Inferior parietal cortex (tissue), 1 donor: ENCODE measurements at regions not wholly inside any gene's neighbourhood (a gene's known extent, or its start where the extent isn't known, plus 50 kb on each side); places are given as distances from the start of the nearest gene placed in this dataset.

ENCODE experiments used
- DNase-seq: peaks from one replicate; pipeline ENCODE4 v3.0.0-alpha.2; 2016; ENCODE audit errors: extremely low spot score

DNA sequence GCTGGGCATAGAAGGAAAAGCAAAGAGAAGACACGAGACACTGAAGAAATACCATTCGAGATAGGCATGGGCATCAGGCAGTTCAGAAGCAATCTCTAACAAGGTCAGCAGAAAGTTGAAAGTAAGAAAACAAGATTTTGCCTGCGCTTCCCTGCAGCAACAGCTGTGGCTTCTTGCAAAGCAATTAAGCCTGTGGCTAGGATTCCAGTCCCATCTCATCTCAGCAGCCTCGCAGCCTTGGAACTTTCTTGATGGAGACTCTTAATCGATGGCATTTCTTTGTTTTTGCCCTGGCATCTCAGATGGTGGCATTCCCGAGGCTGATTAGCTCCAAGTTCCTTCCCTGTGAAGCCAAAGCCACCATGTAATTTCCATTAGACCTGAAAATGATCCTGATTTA lies 64.6 kb upstream of the SPAG17 start:
- DNase-seq = no peak

DNA sequence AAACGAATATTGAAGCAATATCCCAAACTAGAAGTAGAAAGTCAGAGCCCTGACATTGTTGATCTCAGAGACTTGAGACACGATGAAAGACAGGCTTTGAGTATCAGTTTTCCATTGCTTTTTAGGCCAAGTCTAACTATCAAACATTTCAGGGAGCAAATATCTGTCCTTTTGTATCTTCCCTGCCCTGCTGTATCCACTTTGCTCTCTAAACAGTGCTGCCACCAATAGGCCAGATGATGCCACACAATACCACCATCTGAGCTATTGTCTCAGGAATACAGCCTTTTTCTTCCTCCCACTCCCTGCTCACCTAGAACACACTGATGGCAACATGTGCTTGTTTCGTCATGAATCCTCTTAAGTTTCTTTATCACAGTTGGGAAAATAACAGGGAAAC lies 62.6 kb upstream of the SPAG17 start:
- no peak for DNase-seq

DNA sequence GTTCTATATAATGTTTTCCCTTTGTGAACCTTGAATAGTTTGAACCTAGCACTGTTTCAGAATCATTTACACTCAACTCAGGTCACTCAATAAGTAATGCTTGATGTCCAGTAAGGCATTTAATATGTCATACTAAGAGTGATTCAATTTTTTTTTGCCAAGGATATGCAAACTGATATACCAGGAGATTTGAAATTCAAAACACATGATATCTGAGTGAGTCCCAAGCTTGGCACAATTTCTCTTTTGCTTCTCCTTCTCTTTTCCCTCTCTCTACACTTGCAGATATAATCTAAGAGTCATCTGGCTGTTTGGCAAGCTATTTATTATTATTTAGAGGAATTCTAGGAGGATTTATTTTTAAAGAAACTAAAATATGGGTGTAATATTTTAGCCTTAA lies 61.6 kb upstream of the SPAG17 start:
- DNase-seq = no peak

DNA sequence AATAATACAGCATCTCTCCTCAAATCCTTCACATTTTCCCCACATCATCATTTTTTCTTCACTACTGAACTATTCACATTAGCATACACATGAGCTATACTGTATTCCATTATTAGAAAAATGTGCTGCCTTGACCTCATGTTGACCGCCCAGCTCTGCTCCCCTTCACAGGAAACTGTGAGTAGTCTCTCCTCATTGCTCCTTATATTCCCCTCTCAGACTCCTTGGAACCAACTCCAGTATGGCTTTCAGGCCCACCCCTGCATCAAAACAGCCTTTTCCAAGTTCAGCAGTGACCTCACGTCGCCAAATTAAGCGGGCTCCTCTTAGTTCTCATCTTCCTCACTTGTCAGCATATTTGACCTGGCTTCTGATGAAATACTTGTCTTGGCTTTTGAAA lies 59.2 kb upstream of the SPAG17 start:
- no peak for DNase-seq

DNA sequence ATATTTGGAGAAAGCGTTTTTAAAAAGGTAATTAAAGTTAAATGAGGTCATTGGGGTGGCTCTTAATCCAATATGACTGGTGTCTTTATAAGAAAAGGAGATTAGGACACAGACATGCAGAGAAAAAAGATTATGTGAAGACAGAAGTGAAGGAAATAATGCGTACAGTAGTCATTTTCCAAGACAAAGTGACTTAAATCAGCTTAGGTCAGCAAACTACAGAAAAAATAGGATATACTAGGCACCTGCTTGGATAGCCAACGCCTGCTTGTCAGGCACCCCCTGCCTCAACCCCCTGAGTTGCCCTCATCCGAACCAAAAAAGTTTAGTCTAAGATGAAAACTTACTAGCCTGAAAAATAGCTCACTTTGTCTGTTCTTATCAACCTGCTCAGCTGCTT lies 58.2 kb upstream of the SPAG17 start:
- DNase-seq = no peak
